Astrocyte (in vitro differentiated cells and primary cell): ENCODE measurements at regions not wholly inside any gene's neighbourhood (a gene's known extent, or its start where the extent isn't known, plus 50 kb on each side); places are given as distances from the start of the nearest gene placed in this dataset.

Experiments
- EZH2 ChIP-seq: IDR thresholded peaks from 2 replicates; pipeline ENCODE4 v1.6.1; 2012; ENCODE audit warnings: mild to moderate bottlenecking, low read length, inconsistent platforms; ENCODE audit not compliant: insufficient read depth
- TF ChIP-seq, protein P1 (sequence below): IDR thresholded peaks from 2 replicates; pipeline ENCODE4 v1.5.1; 2011; ENCODE audit warnings: low read depth, mild to moderate bottlenecking, inconsistent platforms, low read length, moderate library complexity; ENCODE audit not compliant: insufficient read depth

DNA sequence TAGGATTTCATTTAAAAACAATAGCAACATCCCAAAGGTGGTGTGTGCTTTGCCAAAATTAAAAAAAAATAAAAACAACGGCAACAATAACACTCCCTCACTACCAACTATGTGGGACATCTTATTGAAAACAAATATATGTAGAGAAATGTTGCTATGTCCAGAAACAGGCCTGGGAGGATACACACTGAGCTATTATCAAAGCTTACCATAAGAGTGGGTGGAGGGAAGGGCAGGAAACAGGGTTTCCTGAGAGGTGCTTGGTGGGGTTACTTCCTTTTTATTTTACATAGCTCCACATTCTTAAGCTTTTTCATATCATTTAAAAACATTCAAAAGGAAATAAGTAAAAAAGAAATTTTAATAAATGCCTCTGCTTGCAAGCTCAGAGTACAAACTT is 150.0 kb upstream of the RIPOR2 start:
- TF ChIP-seq, protein P1, sequence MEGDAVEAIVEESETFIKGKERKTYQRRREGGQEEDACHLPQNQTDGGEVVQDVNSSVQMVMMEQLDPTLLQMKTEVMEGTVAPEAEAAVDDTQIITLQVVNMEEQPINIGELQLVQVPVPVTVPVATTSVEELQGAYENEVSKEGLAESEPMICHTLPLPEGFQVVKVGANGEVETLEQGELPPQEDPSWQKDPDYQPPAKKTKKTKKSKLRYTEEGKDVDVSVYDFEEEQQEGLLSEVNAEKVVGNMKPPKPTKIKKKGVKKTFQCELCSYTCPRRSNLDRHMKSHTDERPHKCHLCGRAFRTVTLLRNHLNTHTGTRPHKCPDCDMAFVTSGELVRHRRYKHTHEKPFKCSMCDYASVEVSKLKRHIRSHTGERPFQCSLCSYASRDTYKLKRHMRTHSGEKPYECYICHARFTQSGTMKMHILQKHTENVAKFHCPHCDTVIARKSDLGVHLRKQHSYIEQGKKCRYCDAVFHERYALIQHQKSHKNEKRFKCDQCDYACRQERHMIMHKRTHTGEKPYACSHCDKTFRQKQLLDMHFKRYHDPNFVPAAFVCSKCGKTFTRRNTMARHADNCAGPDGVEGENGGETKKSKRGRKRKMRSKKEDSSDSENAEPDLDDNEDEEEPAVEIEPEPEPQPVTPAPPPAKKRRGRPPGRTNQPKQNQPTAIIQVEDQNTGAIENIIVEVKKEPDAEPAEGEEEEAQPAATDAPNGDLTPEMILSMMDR, result no peak
- no peak for TF ChIP-seq EZH2
